AG10803 (cell line): ENCODE measurements at regions not wholly inside any gene's neighbourhood (a gene's known extent, or its start where the extent isn't known, plus 50 kb on each side); places are given as distances from the start of the nearest gene placed in this dataset.
"Not testable (repeated sequence)": the region's sequence is repeated elsewhere in the genome, so short reads cannot be mapped to it uniquely, and the experiment has no call there.

Experiments used
- DNase-seq: peaks from one replicate; pipeline ENCODE4 v3.0.0; 2010; ENCODE audit warnings: low read depth
- H3K4me3 ChIP-seq: 2 replicates; pipeline ENCODE4 v1.5.1; 2011; ENCODE audit warnings: mild to moderate bottlenecking, low read length, control low read depth
- TF ChIP-seq, protein P1 (sequence below): conservative IDR thresholded peaks from 2 replicates; pipeline ENCODE4 v1.5.1; 2011; ENCODE audit warnings: mild to moderate bottlenecking, low read length, control low read depth, inconsistent platforms

DNA sequence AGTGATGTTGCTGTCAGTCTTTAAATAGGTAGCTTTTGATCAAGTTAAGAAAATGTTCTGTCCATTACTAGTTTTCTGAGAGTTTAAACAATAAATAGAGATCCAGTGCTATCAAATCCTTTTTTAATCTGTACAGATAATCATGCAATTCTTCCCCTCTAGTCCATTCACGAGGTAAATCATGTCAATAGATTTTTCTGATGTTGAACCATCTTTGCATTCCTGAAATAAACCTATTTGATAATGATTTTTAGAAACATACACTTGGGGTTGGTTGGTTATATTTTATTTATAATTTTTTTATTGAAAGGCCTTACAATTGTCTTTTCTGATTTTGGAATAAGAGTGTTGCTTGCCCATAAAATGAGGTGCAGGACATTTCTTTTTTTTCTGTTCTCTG, 95.0 kb downstream of the FAM53A start:
- H3K4me3 ChIP-seq: no peak overlapping the region
- TF ChIP-seq, protein P1, sequence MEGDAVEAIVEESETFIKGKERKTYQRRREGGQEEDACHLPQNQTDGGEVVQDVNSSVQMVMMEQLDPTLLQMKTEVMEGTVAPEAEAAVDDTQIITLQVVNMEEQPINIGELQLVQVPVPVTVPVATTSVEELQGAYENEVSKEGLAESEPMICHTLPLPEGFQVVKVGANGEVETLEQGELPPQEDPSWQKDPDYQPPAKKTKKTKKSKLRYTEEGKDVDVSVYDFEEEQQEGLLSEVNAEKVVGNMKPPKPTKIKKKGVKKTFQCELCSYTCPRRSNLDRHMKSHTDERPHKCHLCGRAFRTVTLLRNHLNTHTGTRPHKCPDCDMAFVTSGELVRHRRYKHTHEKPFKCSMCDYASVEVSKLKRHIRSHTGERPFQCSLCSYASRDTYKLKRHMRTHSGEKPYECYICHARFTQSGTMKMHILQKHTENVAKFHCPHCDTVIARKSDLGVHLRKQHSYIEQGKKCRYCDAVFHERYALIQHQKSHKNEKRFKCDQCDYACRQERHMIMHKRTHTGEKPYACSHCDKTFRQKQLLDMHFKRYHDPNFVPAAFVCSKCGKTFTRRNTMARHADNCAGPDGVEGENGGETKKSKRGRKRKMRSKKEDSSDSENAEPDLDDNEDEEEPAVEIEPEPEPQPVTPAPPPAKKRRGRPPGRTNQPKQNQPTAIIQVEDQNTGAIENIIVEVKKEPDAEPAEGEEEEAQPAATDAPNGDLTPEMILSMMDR: no peak
- DNase-seq: no peak

GRCh38 chr4:1588306-1588705, 95.8 kb downstream of the FAM53A start:
- DNase-seq: no peak
- no peak overlapping the region for H3K4me3 ChIP-seq
- TF ChIP-seq, protein P1: no peak

GRCh38 chr4:1584498-1584897, 99.6 kb downstream of the FAM53A start:
- H3K4me3 ChIP-seq: no peak overlapping the region
- no peak for DNase-seq
- TF ChIP-seq, protein P1: no peak

DNA sequence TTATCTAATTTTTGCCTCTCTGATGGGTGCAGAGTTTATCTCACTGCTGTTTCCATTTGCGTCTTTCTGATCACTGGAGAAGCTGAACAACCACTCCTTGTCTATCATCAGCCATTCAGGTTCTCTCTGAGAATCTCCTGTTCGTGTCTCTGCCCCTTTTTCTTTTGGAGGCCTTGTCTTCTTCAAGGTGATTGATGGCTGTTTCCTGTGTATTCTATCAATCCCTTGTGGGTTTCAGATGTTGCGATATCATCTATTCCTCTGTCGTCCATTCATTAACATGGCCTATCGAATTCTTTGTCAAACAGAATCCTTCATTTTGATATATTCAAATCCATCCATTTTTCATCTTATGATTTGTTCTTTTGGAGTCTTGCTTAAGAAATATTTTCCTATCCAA, 100.3 kb downstream of the FAM53A start:
- DNase-seq: no peak
- no peak overlapping the region for H3K4me3 ChIP-seq

GRCh38 chr4:1583051-1583785, 100.9 kb downstream of the FAM53A start:
- TF ChIP-seq, protein P1: no peak
- no peak for DNase-seq
- no peak overlapping the region for H3K4me3 ChIP-seq

More for the DNA sequence above, 100.3 kb downstream of the FAM53A start:
- TF ChIP-seq, protein P1: no peak

- TF ChIP-seq, protein P1: no peak
- no peak overlapping the region for H3K4me3 ChIP-seq
- DNase-seq: no peak
These were observed 101.9 kb downstream of the FAM53A start for GRCh38 chr4:1582227-1582626.

DNA sequence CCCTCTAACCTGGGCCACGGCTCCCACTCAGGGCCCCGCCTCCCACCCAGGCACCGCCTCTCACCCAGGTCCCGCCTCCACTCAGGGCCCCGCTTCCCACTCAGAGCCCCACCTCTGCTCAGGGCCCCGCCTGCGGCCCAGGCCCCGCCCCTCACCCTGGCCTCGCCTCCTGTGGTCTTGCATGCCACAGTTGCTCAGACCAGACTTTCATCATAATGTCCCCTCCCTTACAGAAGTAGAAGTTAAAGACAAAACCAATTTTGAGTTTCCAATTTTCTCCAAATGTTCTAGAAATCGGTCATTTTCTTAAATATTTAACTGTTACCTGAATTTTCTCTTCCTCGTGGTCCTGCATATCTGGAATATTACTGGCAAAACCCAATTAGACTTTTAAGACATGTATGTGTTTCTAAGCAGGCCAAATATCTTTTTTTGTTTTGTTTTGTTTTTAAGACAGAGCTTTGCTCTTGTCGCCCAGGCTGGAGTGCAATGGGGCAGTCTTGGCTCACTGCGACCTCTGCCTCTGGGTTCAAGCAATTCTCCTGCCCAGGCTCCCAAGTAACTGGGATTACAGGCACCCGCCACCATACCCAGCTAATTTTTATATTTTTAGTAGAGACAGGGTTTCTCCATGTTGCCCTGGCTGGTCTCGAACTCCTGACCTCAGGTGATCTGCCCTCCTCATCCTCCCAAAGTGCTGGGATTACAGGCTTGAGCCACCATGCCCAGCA, 102.8 kb downstream of the FAM53A start:
- H3K4me3 ChIP-seq: not testable (repeated sequence)
- peak; percentile 95 for DNase-seq

- not testable (repeated sequence) for H3K4me3 ChIP-seq, DNase-seq
These were observed 103.5 kb downstream of the FAM53A start for GRCh38 chr4:1580692-1581012.
